ENCODE measurements at regions not wholly inside any gene's neighbourhood (a gene's known extent, or its start where the extent isn't known, plus 50 kb on each side); places are given as distances from the start of the nearest gene placed in this dataset.

- no peak for DNase-seq
Measured at GRCh38 chr2:173593109-173593508, 238.4 kb downstream of the CDCA7 start.

DNA sequence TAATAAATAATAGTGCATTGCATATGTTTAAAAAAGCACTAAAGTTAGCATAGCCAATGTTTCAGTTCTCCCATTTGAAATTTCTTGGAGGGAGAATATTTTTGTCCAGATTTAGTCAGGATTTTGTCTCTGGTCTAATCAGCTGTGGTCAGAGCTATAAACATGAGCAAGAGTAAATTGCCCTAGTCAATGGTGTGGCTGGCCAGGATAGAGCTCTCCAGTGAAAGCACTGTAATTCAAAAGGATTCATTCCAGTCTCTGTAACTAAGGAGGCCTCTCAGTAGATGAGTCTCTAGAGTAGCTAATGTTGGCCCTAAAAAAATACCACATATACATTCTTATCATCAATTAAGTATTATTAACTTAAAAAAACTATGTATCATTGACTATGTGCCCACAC is 241.6 kb downstream of the CDCA7 start:
- no peak for DNase-seq

DNA sequence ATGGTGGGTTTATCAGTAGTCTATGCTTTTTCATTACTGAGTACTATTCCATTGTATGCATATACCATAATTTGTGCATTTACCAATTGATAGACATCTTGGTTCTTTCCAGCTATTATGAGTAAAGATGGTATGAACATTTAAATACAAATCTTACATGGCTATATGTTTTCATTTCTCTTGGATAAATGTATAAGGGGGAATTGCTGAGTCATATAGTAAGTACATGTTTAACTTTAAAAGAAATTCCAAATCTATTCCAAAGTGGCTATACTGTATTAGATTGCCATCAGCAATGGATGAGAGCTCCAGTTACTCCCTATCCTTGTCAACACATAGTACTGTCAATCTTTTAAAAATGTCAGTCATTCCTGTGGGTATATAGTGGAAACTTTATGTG is 243.9 kb downstream of the CDCA7 start:
- no peak for DNase-seq

DNA sequence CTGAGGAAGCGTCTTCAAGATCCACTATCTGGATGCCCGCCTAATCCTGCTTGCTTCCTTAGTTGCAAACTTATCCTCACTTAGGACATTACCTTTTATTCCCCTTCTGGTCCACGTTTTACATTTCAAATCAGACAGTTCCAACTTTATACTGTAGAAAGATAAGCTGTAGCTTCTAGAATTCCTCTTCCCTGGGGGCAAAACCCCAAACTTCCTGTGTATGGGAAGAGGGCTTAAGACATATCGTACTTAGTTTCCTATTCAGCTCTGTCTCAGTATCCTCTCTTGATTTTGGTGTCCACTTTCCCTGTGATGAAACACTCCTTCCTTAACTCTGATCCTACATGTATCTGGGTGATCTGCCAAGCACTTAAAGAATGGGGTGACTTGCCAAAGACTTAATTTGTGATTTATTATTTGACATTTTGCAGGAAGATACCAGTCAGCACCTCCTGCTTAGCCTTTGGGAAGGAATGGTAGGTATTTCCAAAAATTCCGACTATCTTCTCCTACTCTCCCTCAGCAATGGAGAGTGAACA is 245.2 kb downstream of the CDCA7 start:
- no peak for DNase-seq

DNA sequence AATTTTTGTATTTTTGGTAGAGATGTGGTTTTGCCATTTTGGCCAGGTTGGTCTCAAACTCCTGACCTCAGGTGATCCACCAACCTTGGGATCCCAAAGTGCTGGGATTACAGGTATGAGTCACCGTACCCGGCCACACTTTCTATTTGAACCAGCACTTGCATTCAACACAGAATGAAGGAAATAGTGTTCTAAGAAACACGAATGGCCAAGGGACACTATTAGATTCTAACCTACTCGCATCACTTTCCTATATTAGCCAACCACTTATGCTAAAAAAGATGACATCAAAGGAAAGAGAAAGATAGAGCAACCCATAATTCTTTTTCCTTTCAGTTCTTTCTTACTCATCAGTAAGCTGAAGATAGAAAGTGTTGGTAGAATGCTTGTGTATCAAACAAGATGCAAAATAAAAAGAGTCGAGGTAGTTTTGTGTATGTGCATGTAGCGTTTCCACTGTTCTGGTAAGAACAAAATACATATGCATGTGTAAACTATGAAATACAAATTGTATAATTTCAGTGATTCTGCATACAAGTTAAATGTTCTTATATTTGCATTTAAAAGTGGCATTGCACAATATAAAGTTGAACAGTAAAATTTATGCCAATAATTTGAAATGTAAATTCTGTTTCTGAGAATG is 247.6 kb downstream of the CDCA7 start:
- no peak for DNase-seq

- no peak for DNase-seq
Measured at GRCh38 chr2:173605994-173606393, 251.3 kb downstream of the CDCA7 start.

DNA sequence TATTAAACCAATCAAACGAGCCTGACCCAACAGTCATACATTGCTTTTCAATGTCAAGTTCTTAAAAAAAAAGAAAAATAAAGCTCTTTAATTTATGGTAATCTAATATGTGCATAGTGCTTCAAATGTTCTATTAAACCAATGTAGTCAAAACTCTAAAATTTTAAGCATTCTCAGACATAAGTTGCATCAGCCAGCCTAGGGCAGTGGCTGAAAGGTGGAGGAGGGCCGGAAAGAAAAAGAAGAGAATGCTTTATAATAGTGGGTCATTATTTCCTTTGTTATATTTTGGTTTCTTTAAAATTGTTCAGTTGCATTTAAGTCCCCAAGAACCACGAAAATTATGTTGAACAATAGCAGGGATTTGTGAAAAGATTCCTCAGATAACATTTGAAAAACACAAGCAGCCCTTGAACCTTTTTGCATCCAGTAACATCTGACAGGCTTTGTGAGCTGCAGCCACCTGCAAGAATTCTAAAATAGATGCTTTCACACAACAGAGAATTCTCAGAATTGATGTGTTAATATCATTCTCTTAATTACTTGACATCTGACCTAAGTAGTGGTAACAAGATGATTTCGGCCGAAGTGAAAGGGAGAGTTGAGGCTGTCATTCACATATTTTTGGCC is 252.1 kb downstream of the CDCA7 start:
- no peak for DNase-seq

DNA sequence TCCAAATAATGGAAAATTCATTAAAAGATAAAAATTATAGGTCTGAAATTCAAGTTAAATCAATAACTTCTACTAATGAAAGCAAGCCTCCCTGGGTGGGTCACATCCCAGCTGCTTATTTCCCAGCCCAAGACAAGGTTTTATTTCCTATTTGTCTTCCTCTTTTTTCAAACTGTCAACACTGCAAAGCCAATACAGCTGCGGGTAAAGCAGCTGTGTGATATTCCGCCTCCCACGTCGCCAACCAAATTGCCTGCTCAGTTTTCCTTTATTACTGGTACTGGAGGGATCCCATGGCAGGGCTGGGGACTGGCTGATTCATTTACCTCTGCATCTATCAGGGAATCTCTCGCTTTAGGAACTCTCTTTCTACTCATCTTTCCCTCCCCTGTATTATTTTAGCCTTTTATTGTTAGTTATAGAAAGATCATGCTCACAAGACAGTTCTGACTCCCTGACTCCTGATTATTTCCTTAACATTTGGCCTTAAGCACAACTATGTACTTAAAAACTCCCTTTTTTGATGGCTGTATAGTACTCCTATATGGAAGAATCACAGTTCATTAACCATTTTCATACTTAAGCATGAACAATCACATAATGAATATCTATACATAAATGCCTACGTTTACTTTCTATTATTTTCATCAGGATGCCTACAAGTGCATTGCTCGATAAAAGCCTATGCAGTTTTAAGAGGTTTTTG is 253.1 kb downstream of the CDCA7 start:
- no peak for DNase-seq

DNA sequence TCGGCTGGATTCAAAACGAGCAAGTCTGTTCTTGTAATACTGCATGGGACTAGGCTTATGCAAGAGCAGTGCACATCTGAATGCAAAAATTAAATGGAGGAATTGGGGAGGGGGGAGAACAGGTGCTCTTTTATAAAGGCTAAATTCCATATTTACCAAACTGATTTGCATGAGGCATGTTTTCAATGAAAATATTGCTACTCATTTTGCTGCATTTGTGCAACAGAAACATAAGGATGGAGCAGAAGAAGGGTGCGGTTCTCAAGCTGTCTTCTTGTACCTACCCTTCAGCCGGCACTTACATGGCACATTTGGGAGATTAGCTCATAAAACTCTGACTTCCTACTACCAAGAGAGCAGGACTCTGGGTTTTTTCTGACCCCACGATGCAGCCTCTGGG is 256.4 kb downstream of the CDCA7 start:
- DNase-seq: no peak

GRCh38 chr2:173612354-173612753 is 257.7 kb downstream of the CDCA7 start:
- DNase-seq: no peak

- no peak for DNase-seq
Measured at GRCh38 chr2:173613386-173613785, 258.7 kb downstream of the CDCA7 start.

- no peak for DNase-seq
Measured at GRCh38 chr2:173614265-173614930, 259.7 kb downstream of the CDCA7 start.

GRCh38 chr2:173623438-173624319 is 269.0 kb downstream of the CDCA7 start:
- DNase-seq: no peak

DNA sequence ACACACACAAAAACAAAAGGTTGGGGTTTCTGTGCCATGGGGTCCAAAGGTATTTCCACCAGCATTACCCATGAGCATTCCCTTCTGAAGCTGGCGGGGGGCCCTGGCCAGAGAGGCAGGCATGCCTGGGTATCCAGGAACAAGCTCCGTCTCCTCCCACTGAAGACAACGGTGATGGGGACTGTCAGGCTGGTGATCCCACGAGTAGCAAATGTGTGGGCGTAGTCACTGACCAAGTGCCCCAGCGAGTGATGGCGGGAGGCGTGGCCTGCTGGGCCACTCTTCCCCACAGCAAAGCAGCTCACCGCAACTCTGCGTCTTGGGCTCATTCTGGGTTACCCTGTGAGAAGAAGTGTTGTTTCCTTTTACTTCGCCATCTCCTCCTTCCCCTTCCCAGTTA is 270.6 kb downstream of the CDCA7 start:
- no peak for DNase-seq

- DNase-seq: no peak
Measured at GRCh38 chr2:173629076-173629475, 274.4 kb downstream of the CDCA7 start.

DNA sequence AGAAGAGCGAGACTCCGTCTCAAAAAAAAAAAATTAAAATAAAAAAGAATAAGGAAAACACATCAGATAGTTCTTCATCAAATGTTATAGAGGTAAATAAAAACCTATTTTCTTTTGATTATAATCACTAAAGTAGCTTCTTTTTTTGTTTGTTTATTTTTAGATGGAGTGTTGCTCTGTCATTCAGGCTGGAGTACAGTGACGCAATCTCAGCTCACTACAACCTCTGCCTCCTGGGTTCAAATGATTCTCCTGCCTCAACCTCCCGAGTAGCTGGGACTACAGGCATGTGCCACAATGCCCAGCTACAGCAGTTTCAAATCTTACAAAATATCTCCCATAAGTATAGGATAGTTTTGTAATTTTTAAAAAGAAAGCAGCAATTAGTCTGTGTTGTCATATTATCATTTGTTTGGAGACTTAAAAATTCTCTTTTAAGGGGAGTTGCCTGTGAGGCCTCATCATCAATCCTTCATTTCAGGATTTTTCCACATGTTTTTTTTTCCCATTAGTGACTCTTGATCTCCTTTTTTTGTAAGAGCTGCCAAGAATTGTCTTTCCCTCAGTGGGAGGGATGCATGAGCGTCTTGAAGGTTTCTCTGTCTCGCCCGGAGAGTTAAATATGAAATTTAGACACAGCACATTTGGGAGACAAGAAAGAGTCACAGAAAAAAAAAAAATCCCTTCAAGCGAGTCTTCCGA is 275.9 kb downstream of the CDCA7 start:
- DNase-seq: no peak

DNA sequence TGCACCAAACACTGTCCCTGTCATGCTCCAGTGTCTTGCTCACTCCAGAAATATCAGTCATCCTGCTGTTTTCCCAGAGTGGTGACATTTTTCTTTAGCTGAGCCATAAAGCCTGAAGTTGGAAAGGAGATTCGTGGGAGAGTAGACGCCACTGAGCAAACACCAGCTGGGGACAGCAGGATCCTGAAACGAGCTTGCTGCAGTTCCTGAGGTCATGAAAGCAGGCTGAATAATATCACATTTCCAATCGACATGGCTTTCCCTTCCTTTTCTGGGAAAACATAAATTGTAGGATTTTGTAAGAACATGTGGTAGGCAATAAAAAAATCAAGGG is 276.4 kb downstream of the CDCA7 start:
- peak; percentile 33 for DNase-seq

- DNase-seq: no peak
Measured at GRCh38 chr2:173644146-173644545, 289.5 kb downstream of the CDCA7 start.

- no peak for DNase-seq
Measured at GRCh38 chr2:173647681-173648311, 293.1 kb downstream of the CDCA7 start.

DNA sequence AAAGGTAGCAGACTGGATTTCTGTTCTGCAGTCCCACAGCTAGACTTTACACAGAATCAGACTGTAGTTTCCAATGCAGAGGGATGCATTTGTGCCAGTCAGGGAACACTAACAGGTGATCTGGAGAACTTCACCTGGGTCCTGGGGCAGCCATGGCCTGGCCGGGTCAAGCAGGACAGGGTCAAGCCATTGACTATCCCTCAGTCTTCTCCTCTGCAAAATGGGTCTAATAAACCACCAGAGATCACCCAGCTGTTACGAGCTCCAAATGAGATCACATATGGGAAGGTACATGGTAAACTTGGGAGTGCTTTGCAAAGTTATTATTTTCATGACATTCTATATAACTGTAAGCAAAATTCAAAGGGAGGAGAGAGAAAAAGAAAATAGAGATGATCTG is 294.1 kb downstream of the CDCA7 start:
- DNase-seq: no peak

- no peak for DNase-seq
Measured at GRCh38 chr2:173649527-173650219, 295.0 kb downstream of the CDCA7 start.
